MM.1S (cell line): ENCODE measurements at regions not wholly inside any gene's neighbourhood (a gene's known extent, or its start where the extent isn't known, plus 50 kb on each side); places are given as distances from the start of the nearest gene placed in this dataset.

Experiments used
- CTCF ChIP-seq: fragments of 300-600 bp; sonication (generic); IDR thresholded peaks from 2 replicates; pipeline ENCODE4 v1.5.1; 2016; ENCODE audit warnings: antibody characterized with exemption, low read length, mixed read lengths
- EZH2 ChIP-seq: fragments of 300-600 bp; sonication (generic); optimal IDR thresholded peaks from 2 replicates; pipeline ENCODE3; 2017; ENCODE audit warnings: low read depth, mild to moderate bottlenecking, antibody characterized with exemption, low read length, mixed read lengths
- EZH2phosphoT487 ChIP-seq: fragments of 300-600 bp; sonication (generic); IDR thresholded peaks from 2 replicates; pipeline ENCODE4 v1.6.1; 2018; ENCODE audit warnings: antibody characterized with exemption, low read length

GRCh38 chr16:5891296-5891695 is 793.7 kb upstream of the EEF2KMT start:
- TF ChIP-seq EZH2 (no peak), CTCF (no peak), EZH2phosphoT487 (no peak)
